Omental fat pad (tissue), 3 donors: ENCODE measurements at regions not wholly inside any gene's neighbourhood (a gene's known extent, or its start where the extent isn't known, plus 50 kb on each side); places are given as distances from the start of the nearest gene placed in this dataset.

Experiments
- ATAC-seq: fragments of 150-250 bp; one replicate; pipeline ENCODE4 v1.9.1; 2016; ENCODE audit warnings: mild to moderate bottlenecking, moderate library complexity; ENCODE audit not compliant: low FRiP score
- DNase-seq: peaks from one replicate; pipeline ENCODE4 v3.0.0-alpha.2; 2019; ENCODE audit warnings: low spot score
- TF ChIP-seq, protein P1 (sequence below), 3 donors: fragments of 450-650 bp; IDR thresholded peaks; one replicate each; pipeline ENCODE4 v1.5.1; 2016 to 2017; ENCODE audit warnings: antibody characterized with exemption in 3 of 3, mild to moderate bottlenecking in 3 of 3, moderate library complexity in 2 of 3

DNA sequence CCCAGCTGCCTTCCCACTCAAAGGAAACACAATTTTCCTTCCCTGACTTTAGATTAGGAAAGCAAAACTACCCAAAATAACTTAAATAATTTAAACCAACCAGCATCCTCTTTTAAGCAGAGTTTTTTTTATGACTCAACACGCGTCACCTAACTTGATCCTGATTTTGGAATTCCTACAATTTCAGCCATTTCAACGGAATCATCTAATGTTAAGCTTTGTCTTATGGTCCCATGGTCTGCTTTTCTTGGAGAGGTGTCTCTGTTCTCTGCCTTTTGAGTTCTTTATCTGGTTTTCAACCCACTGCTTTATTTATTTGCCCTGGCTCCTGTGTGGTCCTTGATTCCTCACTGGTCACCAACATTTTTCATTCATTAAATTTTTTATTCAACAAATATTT is 219.2 kb upstream of the ARHGEF26 start:
- ATAC-seq (no peak), DNase-seq (no peak)
- TF ChIP-seq, protein P1, sequence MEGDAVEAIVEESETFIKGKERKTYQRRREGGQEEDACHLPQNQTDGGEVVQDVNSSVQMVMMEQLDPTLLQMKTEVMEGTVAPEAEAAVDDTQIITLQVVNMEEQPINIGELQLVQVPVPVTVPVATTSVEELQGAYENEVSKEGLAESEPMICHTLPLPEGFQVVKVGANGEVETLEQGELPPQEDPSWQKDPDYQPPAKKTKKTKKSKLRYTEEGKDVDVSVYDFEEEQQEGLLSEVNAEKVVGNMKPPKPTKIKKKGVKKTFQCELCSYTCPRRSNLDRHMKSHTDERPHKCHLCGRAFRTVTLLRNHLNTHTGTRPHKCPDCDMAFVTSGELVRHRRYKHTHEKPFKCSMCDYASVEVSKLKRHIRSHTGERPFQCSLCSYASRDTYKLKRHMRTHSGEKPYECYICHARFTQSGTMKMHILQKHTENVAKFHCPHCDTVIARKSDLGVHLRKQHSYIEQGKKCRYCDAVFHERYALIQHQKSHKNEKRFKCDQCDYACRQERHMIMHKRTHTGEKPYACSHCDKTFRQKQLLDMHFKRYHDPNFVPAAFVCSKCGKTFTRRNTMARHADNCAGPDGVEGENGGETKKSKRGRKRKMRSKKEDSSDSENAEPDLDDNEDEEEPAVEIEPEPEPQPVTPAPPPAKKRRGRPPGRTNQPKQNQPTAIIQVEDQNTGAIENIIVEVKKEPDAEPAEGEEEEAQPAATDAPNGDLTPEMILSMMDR (IDR thresholded peaks at IDR 0.05): no peak

DNA sequence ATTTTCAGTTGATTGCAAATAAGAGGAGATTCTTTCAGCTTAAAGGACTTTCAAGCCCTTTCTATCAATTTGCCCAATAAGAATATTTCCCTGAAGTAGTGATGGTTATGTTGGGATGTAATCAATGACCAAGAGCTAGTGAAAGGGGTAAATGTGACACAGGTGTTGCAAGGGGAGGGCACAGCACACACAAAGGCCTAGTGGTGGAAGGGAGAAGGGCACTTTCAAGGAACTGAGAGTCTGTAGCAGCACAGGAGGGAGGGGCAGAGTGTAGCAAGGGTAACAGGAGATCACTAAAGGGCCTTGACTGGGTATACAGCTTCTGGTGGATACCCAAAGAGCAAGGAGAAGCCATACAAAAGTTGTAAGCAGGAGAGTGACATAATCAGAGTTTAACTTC is 217.8 kb upstream of the ARHGEF26 start:
- TF ChIP-seq, protein P1 (IDR thresholded peaks at IDR 0.05): no peak
- ATAC-seq (no peak), DNase-seq (no peak)

DNA sequence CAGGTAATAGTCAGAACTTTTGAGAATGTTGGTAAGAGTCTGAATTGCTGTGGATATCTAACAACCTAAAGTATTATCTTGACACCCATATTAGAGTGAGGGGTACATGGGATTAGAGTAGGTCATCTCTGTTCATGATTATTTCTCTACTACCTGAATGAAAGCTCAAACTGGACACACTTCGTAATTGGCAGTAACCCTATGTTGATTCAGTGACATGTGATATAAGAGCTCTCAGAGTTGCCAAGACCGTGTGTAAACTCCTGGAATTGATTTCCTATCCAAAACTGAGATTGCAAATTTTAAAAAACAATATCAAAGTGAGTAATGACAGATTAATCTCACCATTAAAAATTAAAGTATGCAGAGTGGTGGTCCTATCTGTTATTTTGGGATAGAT is 214.8 kb upstream of the ARHGEF26 start:
- DNase-seq (no peak), ATAC-seq (no peak)
- TF ChIP-seq, protein P1 (IDR thresholded peaks at IDR 0.05): no peak

DNA sequence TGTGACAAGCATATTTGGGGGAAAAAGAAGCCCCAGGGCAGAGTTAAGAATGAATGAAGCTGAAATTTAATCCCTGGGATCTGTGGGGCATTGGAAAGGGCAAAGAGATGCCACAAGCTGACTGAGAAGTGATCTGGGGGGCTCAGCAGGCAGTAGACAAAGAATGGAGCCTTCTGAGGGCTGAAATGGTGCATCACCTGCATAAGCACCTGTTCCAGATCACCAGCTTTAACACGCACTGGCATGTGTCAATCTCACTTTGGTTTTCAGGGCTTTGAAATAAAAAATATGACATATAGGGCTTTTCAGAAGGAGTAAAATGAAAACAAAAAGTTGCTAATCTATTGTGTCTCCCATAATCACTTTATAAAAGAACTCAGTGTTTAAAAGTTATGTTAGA is 210.8 kb upstream of the ARHGEF26 start:
- no peak for ATAC-seq
- TF ChIP-seq, protein P1 (IDR thresholded peaks at IDR 0.05): no peak
- no peak for DNase-seq

DNA sequence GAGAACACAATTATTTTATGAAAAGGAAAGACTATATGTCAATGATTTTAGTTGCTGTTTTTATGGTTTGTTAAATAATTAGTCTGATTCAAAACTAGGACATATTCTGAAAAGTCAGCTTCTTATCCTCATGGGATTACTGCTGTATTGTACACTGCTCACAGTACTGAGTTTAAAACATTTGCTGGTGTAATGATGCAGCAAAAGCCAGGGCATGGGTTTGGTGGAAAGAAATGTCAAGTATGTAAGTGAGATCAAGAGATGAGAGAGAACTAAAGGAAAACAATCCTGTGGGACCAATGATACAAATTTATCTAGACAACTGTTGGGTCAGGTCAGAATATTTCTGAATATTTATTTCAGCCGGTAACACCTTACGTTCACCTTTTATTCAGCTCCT is 210.1 kb upstream of the ARHGEF26 start:
- ATAC-seq: no peak
- TF ChIP-seq, protein P1 (IDR thresholded peaks at IDR 0.05): no peak

DNA sequence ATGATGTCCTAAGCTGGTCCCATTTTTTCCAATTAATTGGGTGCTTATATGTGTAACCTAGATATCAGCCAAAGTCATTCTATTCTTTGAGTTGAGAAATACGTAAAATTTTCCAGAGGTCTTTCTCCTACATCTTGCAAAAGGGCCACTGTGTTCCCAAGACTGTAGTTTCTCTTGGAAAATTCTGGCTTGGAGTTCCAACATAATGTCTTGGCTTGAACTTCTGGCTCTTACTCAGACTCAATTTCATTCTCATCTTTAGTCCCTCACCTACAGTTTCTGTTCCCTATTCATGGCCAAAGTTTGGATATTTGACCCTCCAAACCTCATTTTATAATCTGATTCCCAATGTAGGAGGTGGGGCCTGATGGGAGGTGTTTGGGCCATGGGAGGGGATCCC is 201.4 kb upstream of the ARHGEF26 start:
- DNase-seq (no peak), ATAC-seq (no peak)
- TF ChIP-seq, protein P1 (IDR thresholded peaks at IDR 0.05): no peak

More for the DNA sequence above, 210.1 kb upstream of the ARHGEF26 start:
- DNase-seq: no peak

DNA sequence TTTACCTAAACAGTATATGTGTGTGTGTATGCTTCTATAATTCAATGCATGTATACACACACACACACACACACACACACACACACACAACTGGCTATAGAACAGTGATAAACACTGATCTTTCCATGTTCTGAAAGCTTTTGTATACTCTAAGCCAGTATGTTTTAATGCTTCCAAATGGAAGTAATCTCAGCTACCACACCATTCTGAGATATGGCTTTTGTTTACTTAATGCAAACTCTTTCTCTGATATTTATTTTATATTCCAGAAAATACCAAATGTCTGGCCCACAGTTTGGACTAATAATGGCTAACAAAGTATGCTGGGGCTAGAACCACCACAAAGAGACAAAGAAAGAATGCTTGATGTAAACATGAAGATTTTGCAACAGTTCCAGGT is 199.4 kb upstream of the ARHGEF26 start:
- DNase-seq (no peak), ATAC-seq (no peak)
- TF ChIP-seq, protein P1 (IDR thresholded peaks at IDR 0.05): no peak
